ENCODE measurements at regions not wholly inside any gene's neighbourhood (a gene's known extent, or its start where the extent isn't known, plus 50 kb on each side); places are given as distances from the start of the nearest gene placed in this dataset.

- DNase-seq = no peak
These were observed 213.4 kb upstream of the EOMES start for GRCh38 chr3:27935492-27935891.

DNA sequence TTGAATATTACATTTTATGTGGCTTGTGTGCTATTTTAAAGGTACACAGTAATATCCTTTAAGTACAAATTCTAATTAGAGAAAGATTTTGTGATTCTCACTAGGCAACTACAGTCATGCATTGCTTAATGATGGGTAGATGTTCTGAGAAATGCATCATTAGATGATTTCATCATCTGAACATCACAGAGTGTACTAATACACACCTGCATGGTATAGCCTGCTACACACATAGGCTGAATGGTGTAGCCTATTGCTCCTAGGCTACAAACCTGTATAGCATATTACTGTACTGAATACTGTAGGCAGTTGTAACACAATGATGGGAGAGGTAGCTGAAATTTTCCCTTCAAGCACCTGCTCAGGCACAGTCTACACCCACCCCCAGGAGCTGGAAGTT, 217.4 kb upstream of the EOMES start:
- DNase-seq = no peak

GRCh38 chr3:27939940-27940339, 217.8 kb upstream of the EOMES start:
- no peak for DNase-seq

GRCh38 chr3:27943106-27943505, 221.0 kb upstream of the EOMES start:
- peak in 1 of 56 donors; percentile 5 for DNase-seq

GRCh38 chr3:27945229-27945628, 223.1 kb upstream of the EOMES start:
- DNase-seq = no peak

DNA sequence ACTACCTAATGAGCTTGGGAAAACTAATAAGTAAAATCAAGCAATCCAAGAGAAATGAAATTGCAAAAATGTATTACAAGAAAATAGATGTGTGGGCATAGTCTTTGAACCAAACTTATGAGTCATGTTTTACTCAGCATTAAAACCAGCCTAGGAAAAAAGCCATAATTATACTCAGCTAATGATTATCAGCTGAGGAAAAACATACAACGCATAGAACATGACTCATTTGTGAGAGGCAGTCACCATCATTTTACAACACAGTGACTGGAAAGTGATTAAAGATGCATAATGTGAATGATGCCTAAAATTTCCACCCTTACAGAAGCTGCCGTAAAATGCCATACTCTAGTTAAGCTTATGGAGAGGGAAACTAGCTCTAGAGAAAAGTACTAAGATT, 238.0 kb upstream of the EOMES start:
- DNase-seq = no peak

DNA sequence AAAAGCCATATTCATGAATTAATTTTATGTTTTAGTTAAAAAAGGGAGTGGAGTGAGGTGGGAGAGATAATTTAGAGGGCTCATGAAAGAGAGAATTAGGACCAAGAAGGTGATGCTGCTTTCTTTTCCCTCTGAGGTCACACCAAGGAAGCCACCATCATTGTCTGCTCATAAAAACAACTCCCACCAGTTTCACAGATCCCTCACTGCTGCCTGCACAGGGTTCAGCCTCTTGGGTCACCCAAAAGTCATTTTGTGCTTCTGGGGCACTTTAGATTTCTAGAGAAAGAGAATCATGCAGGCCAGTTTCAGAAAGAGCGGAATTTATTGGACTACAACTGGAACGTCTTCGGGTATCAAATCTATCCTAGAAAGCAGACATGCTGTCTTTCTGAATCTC, 241.4 kb upstream of the EOMES start:
- DNase-seq = no peak

DNA sequence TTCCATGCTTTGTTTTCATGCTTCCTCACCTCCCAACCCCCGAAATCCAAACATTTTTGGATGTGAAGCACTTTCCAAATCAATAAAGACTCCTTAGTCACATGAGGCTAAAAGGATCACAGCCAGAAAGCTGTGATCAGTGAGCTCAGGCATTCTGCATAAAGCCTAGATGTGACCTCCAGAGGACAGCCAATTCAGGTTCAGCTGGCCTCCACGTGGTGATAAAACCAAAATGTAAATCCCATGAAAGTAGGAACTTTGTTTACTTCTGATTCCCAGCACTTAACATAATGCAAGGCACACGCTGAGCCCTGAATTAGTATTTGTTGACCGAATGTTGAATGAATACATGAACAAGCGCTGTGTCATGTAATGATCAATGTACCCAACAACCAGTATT, 249.5 kb upstream of the EOMES start:
- DNase-seq = no peak

GRCh38 chr3:27976933-27977332, 254.8 kb upstream of the EOMES start:
- DNase-seq = no peak

GRCh38 chr3:27978440-27978839, 256.3 kb upstream of the EOMES start:
- no peak for DNase-seq

DNA sequence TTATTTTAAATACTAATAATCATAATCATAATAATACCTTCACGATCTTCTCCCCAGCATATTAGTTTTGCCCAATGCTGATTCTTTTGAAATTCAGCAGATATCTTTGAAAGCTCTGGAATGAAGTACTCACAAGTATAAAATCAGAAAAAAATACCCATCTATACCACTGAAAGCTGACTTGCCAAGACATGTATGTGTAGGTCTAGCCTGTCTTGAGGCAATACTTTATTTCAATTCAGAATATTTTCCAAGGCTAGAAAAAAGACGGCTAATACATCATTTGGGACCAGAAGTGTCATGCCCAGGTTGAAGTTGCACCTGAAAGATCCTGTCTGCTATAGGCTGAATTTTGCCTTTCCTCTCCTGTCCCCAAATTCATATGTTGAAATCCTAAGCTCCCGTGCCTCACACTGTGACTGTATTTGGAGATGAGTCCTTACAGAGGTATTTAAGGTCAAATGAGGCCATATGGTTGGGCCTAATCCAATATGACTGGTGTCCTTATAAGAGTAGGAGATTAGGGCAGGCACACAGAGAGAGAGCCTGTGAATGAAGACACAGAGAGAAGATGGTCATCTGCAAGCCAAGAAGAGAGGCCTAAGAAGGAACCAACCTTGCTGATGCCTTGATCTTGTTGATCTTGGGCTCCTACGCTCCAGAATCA, 255.9 kb upstream of the CMC1 start:
- DNase-seq = no peak

DNA sequence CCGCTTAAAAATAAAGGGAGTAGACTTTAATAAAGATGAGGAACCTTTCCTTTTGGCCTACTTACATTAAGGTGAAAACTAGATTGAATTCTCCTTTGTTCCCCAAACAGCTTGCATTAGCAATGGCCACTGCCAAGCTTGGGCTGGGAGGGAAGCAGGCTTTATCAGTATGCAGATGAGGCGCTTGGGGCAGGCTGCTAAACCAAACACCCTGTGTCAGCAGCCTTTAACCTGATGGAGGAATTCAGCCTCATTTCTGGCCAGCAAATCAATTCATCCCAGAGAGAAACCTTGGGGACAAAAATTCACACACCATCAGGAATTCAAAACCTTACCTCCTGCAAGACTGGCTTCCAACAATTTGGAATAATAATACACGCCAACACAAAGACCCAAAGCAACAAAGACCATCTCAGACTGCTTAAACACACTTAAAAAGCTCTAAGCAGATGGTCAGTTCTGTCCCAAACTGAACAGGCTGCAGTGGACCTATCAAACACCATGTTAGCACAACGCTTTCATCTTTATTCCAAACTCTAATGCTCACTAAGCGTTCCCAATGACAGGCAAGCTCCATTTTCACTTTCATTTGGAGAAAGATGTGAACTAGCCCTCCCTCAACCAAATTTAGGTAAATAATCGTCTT, 255.1 kb upstream of the CMC1 start:
- no peak for DNase-seq

DNA sequence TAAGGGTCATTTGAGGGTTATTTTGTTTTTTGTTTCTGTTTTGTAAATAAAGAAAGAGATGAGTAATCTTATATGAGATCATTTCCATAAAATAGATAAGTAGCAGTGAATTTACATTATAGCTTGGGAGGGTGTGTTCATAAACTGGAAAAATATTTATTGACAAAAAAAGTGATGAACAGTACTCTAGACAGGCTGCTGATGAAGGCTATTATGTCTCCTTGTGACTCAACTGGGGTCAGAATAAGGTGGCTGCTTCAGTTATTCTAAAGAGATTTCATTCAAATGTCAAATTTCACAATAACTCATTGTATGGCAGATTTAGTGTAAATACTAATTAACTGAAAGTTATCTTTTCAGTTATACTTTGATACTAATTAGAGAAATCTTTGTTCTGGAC, 251.1 kb upstream of the CMC1 start:
- DNase-seq = no peak

DNA sequence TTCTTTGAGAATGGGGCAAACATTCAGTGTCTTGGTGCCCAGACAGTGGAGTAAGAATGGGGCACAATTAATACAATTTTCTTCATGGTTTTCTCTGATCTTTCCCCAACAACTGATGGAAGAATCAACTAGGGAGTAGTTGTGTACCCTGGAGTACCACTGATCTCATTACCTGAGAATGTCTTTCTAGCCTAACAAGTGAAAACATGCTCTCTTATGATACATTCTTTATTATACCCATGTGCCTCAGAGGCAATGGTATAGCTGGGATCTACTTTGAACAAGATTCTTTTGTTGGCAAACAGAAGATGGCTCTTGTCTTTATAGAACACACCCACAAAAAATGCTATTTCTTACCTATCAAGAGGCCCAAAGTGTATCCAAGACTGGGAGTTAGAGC, 250.6 kb upstream of the CMC1 start:
- no peak for DNase-seq

- DNase-seq = no peak
These were observed 248.4 kb upstream of the CMC1 start for GRCh38 chr3:27993051-27993450.

GRCh38 chr3:28000608-28001007, 240.8 kb upstream of the CMC1 start:
- DNase-seq = no peak

- no peak for DNase-seq
These were observed 233.2 kb upstream of the CMC1 start for GRCh38 chr3:28008235-28008634.

GRCh38 chr3:28012830-28013229, 228.6 kb upstream of the CMC1 start:
- no peak for DNase-seq

- DNase-seq = no peak
These were observed 227.4 kb upstream of the CMC1 start for GRCh38 chr3:28013864-28014473.

GRCh38 chr3:28018925-28019718, 222.3 kb upstream of the CMC1 start:
- DNase-seq = no peak

DNA sequence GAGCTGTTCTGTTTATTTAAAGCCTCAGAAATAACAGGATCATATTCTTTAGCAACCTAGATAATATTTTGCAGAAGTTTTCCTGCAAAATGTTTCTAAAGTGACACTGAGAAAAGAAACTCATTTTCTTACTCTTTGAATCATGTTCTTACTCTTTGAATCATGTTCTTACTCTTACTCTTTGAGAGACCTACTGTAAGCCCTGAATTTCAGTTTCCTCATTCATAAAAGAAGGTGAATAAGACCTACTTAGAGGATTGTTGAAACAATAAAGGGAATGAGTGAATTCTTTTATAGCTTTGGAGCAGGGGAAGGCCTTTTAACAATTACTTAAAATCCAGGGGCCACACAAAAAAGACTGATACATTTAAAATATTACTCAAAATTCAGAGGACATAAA, 221.7 kb upstream of the CMC1 start:
- DNase-seq = no peak

- no peak for DNase-seq
These were observed 218.5 kb upstream of the CMC1 start for GRCh38 chr3:28022916-28023315.

Data from amygdala (tissue), 56 donors.